Ishikawa (cell line): ENCODE measurements at regions not wholly inside any gene's neighbourhood (a gene's known extent, or its start where the extent isn't known, plus 50 kb on each side); places are given as distances from the start of the nearest gene placed in this dataset.

Experiments used
- CEBPB ChIP-seq: IDR thresholded peaks from 2 replicates; pipeline ENCODE4 v1.6.1; 2012
- CREB1 ChIP-seq: IDR thresholded peaks from 2 replicates; pipeline ENCODE4 v1.6.1; 2012; ENCODE audit warnings: low read depth
- EGR1 ChIP-seq: IDR thresholded peaks from 2 replicates; pipeline ENCODE4 v1.6.1; 2012
- EP300 ChIP-seq: IDR thresholded peaks from 2 replicates; pipeline ENCODE4 v1.6.1; 2012; ENCODE audit warnings: borderline replicate concordance
- FOXM1 ChIP-seq: IDR thresholded peaks from 2 replicates; pipeline ENCODE4 v1.6.1; 2012; ENCODE audit warnings: low read depth, borderline replicate concordance
- RAD21 ChIP-seq: IDR thresholded peaks from 2 replicates; pipeline ENCODE4 v1.6.1; 2012; ENCODE audit warnings: low read depth
- YY1 ChIP-seq: IDR thresholded peaks from 2 replicates; pipeline ENCODE4 v1.6.1; 2012; ENCODE audit warnings: low read depth
- ZBTB7A ChIP-seq: IDR thresholded peaks from 2 replicates; pipeline ENCODE4 v1.6.1; 2012; ENCODE audit warnings: low read depth
- TF ChIP-seq, protein P1 (sequence below): IDR thresholded peaks from 2 replicates; pipeline ENCODE4 v1.6.1; 2012
- TF ChIP-seq, protein P2 (sequence below): IDR thresholded peaks from 2 replicates; pipeline ENCODE4 v1.6.1; 2012
- TF ChIP-seq, protein P3 (sequence below): IDR thresholded peaks from 2 replicates; pipeline ENCODE4 v1.6.1; 2012; ENCODE audit warnings: low read depth, mild to moderate bottlenecking

DNA sequence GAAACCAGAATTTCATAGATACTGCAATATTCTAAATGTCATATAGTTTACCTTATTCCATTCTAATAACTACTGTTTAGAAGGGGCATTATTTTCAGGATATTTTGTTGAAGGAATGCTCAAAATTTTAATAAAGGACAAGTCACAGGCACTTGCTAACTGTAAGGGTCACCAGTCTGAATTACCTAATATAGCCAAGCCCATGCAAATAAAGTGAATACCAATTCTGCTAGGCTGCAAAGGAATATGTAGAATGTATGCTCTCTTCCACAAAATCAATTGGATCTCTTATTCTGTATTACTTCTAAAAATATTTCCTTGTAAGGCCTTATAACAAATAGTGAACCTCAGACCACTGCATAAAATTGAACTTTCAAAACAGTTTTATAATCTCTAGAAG, 52.3 kb upstream of the FAT4 start:
- TF ChIP-seq RAD21 (no peak), CREB1 (no peak), FOXM1 (no peak), ZBTB7A (no peak), CEBPB (no peak), YY1 (no peak), EP300 (no peak), EGR1 (no peak)
- TF ChIP-seq, protein P1, sequence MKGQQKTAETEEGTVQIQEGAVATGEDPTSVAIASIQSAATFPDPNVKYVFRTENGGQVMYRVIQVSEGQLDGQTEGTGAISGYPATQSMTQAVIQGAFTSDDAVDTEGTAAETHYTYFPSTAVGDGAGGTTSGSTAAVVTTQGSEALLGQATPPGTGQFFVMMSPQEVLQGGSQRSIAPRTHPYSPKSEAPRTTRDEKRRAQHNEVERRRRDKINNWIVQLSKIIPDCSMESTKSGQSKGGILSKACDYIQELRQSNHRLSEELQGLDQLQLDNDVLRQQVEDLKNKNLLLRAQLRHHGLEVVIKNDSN: no peak
- TF ChIP-seq, protein P2, sequence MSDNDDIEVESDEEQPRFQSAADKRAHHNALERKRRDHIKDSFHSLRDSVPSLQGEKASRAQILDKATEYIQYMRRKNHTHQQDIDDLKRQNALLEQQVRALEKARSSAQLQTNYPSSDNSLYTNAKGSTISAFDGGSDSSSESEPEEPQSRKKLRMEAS: no peak
- TF ChIP-seq, protein P3, sequence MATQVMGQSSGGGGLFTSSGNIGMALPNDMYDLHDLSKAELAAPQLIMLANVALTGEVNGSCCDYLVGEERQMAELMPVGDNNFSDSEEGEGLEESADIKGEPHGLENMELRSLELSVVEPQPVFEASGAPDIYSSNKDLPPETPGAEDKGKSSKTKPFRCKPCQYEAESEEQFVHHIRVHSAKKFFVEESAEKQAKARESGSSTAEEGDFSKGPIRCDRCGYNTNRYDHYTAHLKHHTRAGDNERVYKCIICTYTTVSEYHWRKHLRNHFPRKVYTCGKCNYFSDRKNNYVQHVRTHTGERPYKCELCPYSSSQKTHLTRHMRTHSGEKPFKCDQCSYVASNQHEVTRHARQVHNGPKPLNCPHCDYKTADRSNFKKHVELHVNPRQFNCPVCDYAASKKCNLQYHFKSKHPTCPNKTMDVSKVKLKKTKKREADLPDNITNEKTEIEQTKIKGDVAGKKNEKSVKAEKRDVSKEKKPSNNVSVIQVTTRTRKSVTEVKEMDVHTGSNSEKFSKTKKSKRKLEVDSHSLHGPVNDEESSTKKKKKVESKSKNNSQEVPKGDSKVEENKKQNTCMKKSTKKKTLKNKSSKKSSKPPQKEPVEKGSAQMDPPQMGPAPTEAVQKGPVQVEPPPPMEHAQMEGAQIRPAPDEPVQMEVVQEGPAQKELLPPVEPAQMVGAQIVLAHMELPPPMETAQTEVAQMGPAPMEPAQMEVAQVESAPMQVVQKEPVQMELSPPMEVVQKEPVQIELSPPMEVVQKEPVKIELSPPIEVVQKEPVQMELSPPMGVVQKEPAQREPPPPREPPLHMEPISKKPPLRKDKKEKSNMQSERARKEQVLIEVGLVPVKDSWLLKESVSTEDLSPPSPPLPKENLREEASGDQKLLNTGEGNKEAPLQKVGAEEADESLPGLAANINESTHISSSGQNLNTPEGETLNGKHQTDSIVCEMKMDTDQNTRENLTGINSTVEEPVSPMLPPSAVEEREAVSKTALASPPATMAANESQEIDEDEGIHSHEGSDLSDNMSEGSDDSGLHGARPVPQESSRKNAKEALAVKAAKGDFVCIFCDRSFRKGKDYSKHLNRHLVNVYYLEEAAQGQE: no peak
